Immature natural killer cell (primary cell): ENCODE measurements at regions not wholly inside any gene's neighbourhood (a gene's known extent, or its start where the extent isn't known, plus 50 kb on each side); places are given as distances from the start of the nearest gene placed in this dataset.

Experiments used
- DNase-seq, 3 donors: peaks; one replicate each; pipeline ENCODE4 v3.0.0; 2022; ENCODE audit warnings: mixed read lengths in 1 of 3
- H3K27ac Mint-ChIP-seq, 6 donors: one replicate each; pipeline ENCODE4 v1.8.0; 2020; ENCODE audit warnings: mixed read lengths in 6 of 6, mild to moderate bottlenecking in 5 of 6, inconsistent platforms in 4 of 6, moderate library complexity in 3 of 6
- H3K27me3 Mint-ChIP-seq, 3 donors: one replicate each; pipeline ENCODE4 v1.8.0; 2020 to 2021; ENCODE audit warnings: low read depth in 3 of 3, mild to moderate bottlenecking in 3 of 3, mixed read lengths in 3 of 3, moderate library complexity in 3 of 3, inconsistent platforms in 1 of 3
- H3K36me3 Mint-ChIP-seq, 3 donors: one replicate each; pipeline ENCODE4 v1.8.0; 2020; ENCODE audit warnings: mixed read lengths in 3 of 3, inconsistent platforms in 2 of 3, mild to moderate bottlenecking in 2 of 3
- H3K4me1 Mint-ChIP-seq, 2 donors: one replicate each; pipeline ENCODE4 v1.8.0; 2020; ENCODE audit warnings: inconsistent platforms in 2 of 2, mild to moderate bottlenecking in 2 of 2, mixed read lengths in 2 of 2, moderate library complexity in 1 of 2
- H3K4me3 Mint-ChIP-seq, 5 donors: one replicate each; pipeline ENCODE4 v1.8.0; 2020; ENCODE audit warnings: mild to moderate bottlenecking in 5 of 5, mixed read lengths in 5 of 5, inconsistent platforms in 3 of 5, moderate library complexity in 3 of 5
- H3K9me3 Mint-ChIP-seq, 6 donors: one replicate each; pipeline ENCODE4 v1.8.0; 2020; ENCODE audit warnings: mild to moderate bottlenecking in 6 of 6, mixed read lengths in 6 of 6, inconsistent platforms in 4 of 6, moderate library complexity in 3 of 6

GRCh38 chr5:111935835-111936234 lies 178.8 kb upstream of the NREP start:
- Mint-ChIP-seq H3K9me3 (peaks cover 0 to 4% (median 0%) of the 10 kb centered on the region in 6 donors), H3K4me3 (no peak overlapping the region), H3K27ac (no peak overlapping the region), H3K36me3 (no peaks in the 10 kb centered on the region), H3K27me3 (peaks cover 0 to 3% (median 2%) of the 10 kb centered on the region in 3 donors), H3K4me1 (no peaks in the 10 kb centered on the region)
- no peak for DNase-seq

GRCh38 chr5:111935009-111935408 lies 178.0 kb upstream of the NREP start:
- H3K36me3 Mint-ChIP-seq, result no peaks in the 10 kb centered on the region
- H3K4me3 Mint-ChIP-seq, result no peak overlapping the region
- DNase-seq, result no peak
- H3K9me3 Mint-ChIP-seq, result peaks cover 0 to 4% (median 0%) of the 10 kb centered on the region in 6 donors
- no peak overlapping the region for H3K27ac Mint-ChIP-seq
- H3K27me3 Mint-ChIP-seq, result peaks cover 0 to 3% (median 2%) of the 10 kb centered on the region in 3 donors
- H3K4me1 Mint-ChIP-seq, result no peaks in the 10 kb centered on the region

- Mint-ChIP-seq H3K27me3 (peaks cover 0 to 3% (median 2%) of the 10 kb centered on the region in 3 donors), H3K4me1 (no peaks in the 10 kb centered on the region), H3K9me3 (peaks cover 0 to 2% (median 0%) of the 10 kb centered on the region in 6 donors), H3K27ac (no peak overlapping the region), H3K4me3 (no peak overlapping the region), H3K36me3 (no peaks in the 10 kb centered on the region)
- DNase-seq, result no peak
These were observed 177.5 kb upstream of the NREP start for GRCh38 chr5:111934511-111934910.

GRCh38 chr5:111933086-111933485 lies 176.1 kb upstream of the NREP start:
- Mint-ChIP-seq H3K27me3 (peaks cover 0 to 2% (median 2%) of the 10 kb centered on the region in 3 donors), H3K27ac (no peak overlapping the region)
- DNase-seq, result no peak

GRCh38 chr5:111932628-111933027 lies 175.6 kb upstream of the NREP start:
- H3K9me3 Mint-ChIP-seq, result no peaks in the 10 kb centered on the region
- no peaks in the 10 kb centered on the region for H3K36me3 Mint-ChIP-seq
- no peak overlapping the region for H3K27ac Mint-ChIP-seq
- no peak for DNase-seq
- H3K27me3 Mint-ChIP-seq, result peaks cover 0 to 2% (median 1%) of the 10 kb centered on the region in 3 donors
- no peak overlapping the region for H3K4me3 Mint-ChIP-seq
- no peaks in the 10 kb centered on the region for H3K4me1 Mint-ChIP-seq

More at GRCh38 chr5:111933086-111933485, 176.1 kb upstream of the NREP start:
- no peaks in the 10 kb centered on the region for H3K4me1 Mint-ChIP-seq
- H3K36me3 Mint-ChIP-seq, result no peaks in the 10 kb centered on the region
- peaks cover 0 to 1% (median 0%) of the 10 kb centered on the region in 6 donors for H3K9me3 Mint-ChIP-seq
- no peak overlapping the region for H3K4me3 Mint-ChIP-seq

- Mint-ChIP-seq H3K27ac (no peak overlapping the region), H3K4me1 (no peaks in the 10 kb centered on the region), H3K36me3 (no peaks in the 10 kb centered on the region)
These were observed 175.2 kb upstream of the NREP start for GRCh38 chr5:111932199-111932598.

GRCh38 chr5:111931655-111932054 lies 174.7 kb upstream of the NREP start:
- H3K27me3 Mint-ChIP-seq, result peaks cover 0 to 2% (median 1%) of the 10 kb centered on the region in 3 donors
- no peaks in the 10 kb centered on the region for H3K36me3 Mint-ChIP-seq
- DNase-seq, result no peak
- H3K4me3 Mint-ChIP-seq, result no peak overlapping the region
- H3K9me3 Mint-ChIP-seq, result no peaks in the 10 kb centered on the region
- no peak overlapping the region for H3K27ac Mint-ChIP-seq
- H3K4me1 Mint-ChIP-seq, result no peaks in the 10 kb centered on the region

More at GRCh38 chr5:111932199-111932598, 175.2 kb upstream of the NREP start:
- H3K27me3 Mint-ChIP-seq, result peaks cover 0 to 2% (median 1%) of the 10 kb centered on the region in 3 donors
- no peaks in the 10 kb centered on the region for H3K9me3 Mint-ChIP-seq
- DNase-seq, result no peak
- no peak overlapping the region for H3K4me3 Mint-ChIP-seq

- Mint-ChIP-seq H3K27ac (no peak overlapping the region), H3K27me3 (peaks cover 0 to 2% (median 1%) of the 10 kb centered on the region in 3 donors), H3K4me3 (no peak overlapping the region), H3K4me1 (no peaks in the 10 kb centered on the region), H3K9me3 (no peaks in the 10 kb centered on the region), H3K36me3 (no peaks in the 10 kb centered on the region)
- DNase-seq, result no peak
These were observed 174.0 kb upstream of the NREP start for GRCh38 chr5:111930905-111931461.

GRCh38 chr5:111930449-111930848 lies 173.5 kb upstream of the NREP start:
- Mint-ChIP-seq H3K27ac (no peak overlapping the region), H3K4me1 (no peaks in the 10 kb centered on the region), H3K36me3 (no peaks in the 10 kb centered on the region), H3K27me3 (peaks cover 0 to 2% (median 1%) of the 10 kb centered on the region in 3 donors), H3K4me3 (no peak overlapping the region), H3K9me3 (no peaks in the 10 kb centered on the region)
- DNase-seq, result no peak

GRCh38 chr5:111929867-111930266 lies 172.9 kb upstream of the NREP start:
- Mint-ChIP-seq H3K27ac (no peak overlapping the region), H3K9me3 (no peaks in the 10 kb centered on the region), H3K36me3 (no peaks in the 10 kb centered on the region), H3K4me1 (no peaks in the 10 kb centered on the region), H3K27me3 (peaks cover 0 to 2% (median 0%) of the 10 kb centered on the region in 3 donors), H3K4me3 (no peak overlapping the region)
- no peak for DNase-seq

GRCh38 chr5:111929261-111929660 lies 172.3 kb upstream of the NREP start:
- Mint-ChIP-seq H3K9me3 (no peaks in the 10 kb centered on the region), H3K27ac (no peak overlapping the region), H3K4me3 (no peak overlapping the region), H3K4me1 (no peaks in the 10 kb centered on the region), H3K36me3 (no peaks in the 10 kb centered on the region), H3K27me3 (peaks cover 0 to 2% (median 0%) of the 10 kb centered on the region in 3 donors)
- DNase-seq, result no peak

- no peaks in the 10 kb centered on the region for H3K27me3 Mint-ChIP-seq
- no peak for DNase-seq
- H3K27ac Mint-ChIP-seq, result no peak overlapping the region
- no peaks in the 10 kb centered on the region for H3K9me3 Mint-ChIP-seq
- H3K36me3 Mint-ChIP-seq, result no peaks in the 10 kb centered on the region
- H3K4me3 Mint-ChIP-seq, result no peak overlapping the region
- H3K4me1 Mint-ChIP-seq, result no peaks in the 10 kb centered on the region
These were observed 171.5 kb upstream of the NREP start for GRCh38 chr5:111928511-111928910.

- H3K36me3 Mint-ChIP-seq, result no peaks in the 10 kb centered on the region
- no peaks in the 10 kb centered on the region for H3K27me3 Mint-ChIP-seq
- no peak overlapping the region for H3K27ac Mint-ChIP-seq
- no peak overlapping the region for H3K4me3 Mint-ChIP-seq
- no peak for DNase-seq
- no peaks in the 10 kb centered on the region for H3K9me3 Mint-ChIP-seq
- no peaks in the 10 kb centered on the region for H3K4me1 Mint-ChIP-seq
These were observed 170.2 kb upstream of the NREP start for GRCh38 chr5:111927191-111927590.

GRCh38 chr5:111926026-111926425 lies 169.0 kb upstream of the NREP start:
- no peaks in the 10 kb centered on the region for H3K36me3 Mint-ChIP-seq
- no peak overlapping the region for H3K27ac Mint-ChIP-seq
- no peaks in the 10 kb centered on the region for H3K4me1 Mint-ChIP-seq
- no peaks in the 10 kb centered on the region for H3K27me3 Mint-ChIP-seq
- H3K9me3 Mint-ChIP-seq, result no peaks in the 10 kb centered on the region
- no peak for DNase-seq
- no peak overlapping the region for H3K4me3 Mint-ChIP-seq

GRCh38 chr5:111922344-111922743 lies 165.3 kb upstream of the NREP start:
- Mint-ChIP-seq H3K27me3 (peaks cover 2 to 6% (median 3%) of the 10 kb centered on the region in 3 donors), H3K4me3 (no peak overlapping the region)

More at GRCh38 chr5:111922344-111922743, 165.3 kb upstream of the NREP start:
- no peak overlapping the region for H3K27ac Mint-ChIP-seq
- H3K4me1 Mint-ChIP-seq, result no peaks in the 10 kb centered on the region
- no peak for DNase-seq
- no peaks in the 10 kb centered on the region for H3K36me3 Mint-ChIP-seq
- H3K9me3 Mint-ChIP-seq, result no peaks in the 10 kb centered on the region
